Activated gamma-delta T cell treated with anti-CD3 and anti-CD28 coated beads, Interleukin-2, amount 50 U/mL, for 16 hours (primary cell): ENCODE measurements at regions not wholly inside any gene's neighbourhood (a gene's known extent, or its start where the extent isn't known, plus 50 kb on each side); places are given as distances from the start of the nearest gene placed in this dataset.
"Not testable (repeated sequence)": the region's sequence is repeated elsewhere in the genome, so short reads cannot be mapped to it uniquely, and the experiment has no call there.

Experiments
- DNase-seq: peaks from one replicate; pipeline ENCODE4 v3.0.0-alpha.2; 2020; ENCODE audit warnings: low read depth

GRCh38 chr4:57875829-57876392, 765.7 kb upstream of the IGFBP7 start:
- DNase-seq, result no peak

GRCh38 chr4:57866468-57867171, 756.4 kb upstream of the IGFBP7 start:
- DNase-seq, result no peak

GRCh38 chr4:57865264-57865663, 755.1 kb upstream of the IGFBP7 start:
- DNase-seq, result no peak

- DNase-seq, result no peak
These were observed 744.6 kb upstream of the IGFBP7 start for GRCh38 chr4:57854748-57855147.

GRCh38 chr4:57850141-57850540, 740.0 kb upstream of the IGFBP7 start:
- no peak for DNase-seq

- no peak for DNase-seq
These were observed 721.9 kb upstream of the IGFBP7 start for GRCh38 chr4:57832083-57832482.

- DNase-seq, result no peak
These were observed 679.5 kb upstream of the IGFBP7 start for GRCh38 chr4:57789666-57790065.

- no peak for DNase-seq
These were observed 667.7 kb upstream of the IGFBP7 start for GRCh38 chr4:57777876-57778275.

GRCh38 chr4:57774681-57775080, 664.5 kb upstream of the IGFBP7 start:
- DNase-seq, result no peak

- DNase-seq, result no peak
These were observed 664.0 kb upstream of the IGFBP7 start for GRCh38 chr4:57774171-57774570.

GRCh38 chr4:57766341-57766740, 656.2 kb upstream of the IGFBP7 start:
- DNase-seq, result no peak

- DNase-seq, result no peak
These were observed 654.7 kb upstream of the IGFBP7 start for GRCh38 chr4:57764856-57765255.

GRCh38 chr4:57763070-57763469, 652.9 kb upstream of the IGFBP7 start:
- no peak for DNase-seq

- no peak for DNase-seq
These were observed 630.5 kb upstream of the IGFBP7 start for GRCh38 chr4:57740625-57741190.

- DNase-seq, result no peak
These were observed 626.6 kb upstream of the IGFBP7 start for GRCh38 chr4:57736781-57737180.

GRCh38 chr4:57734104-57734670, 624.0 kb upstream of the IGFBP7 start:
- DNase-seq, result no peak

- not testable (repeated sequence) for DNase-seq
These were observed 619.8 kb upstream of the IGFBP7 start for GRCh38 chr4:57729775-57730570.

- DNase-seq, result no peak
These were observed 616.0 kb upstream of the IGFBP7 start for GRCh38 chr4:57726154-57726553.

- DNase-seq, result no peak
These were observed 609.3 kb upstream of the IGFBP7 start for GRCh38 chr4:57719456-57719855.

GRCh38 chr4:57714313-57714712, 604.1 kb upstream of the IGFBP7 start:
- not testable (repeated sequence) for DNase-seq

- no peak for DNase-seq
These were observed 599.9 kb upstream of the IGFBP7 start for GRCh38 chr4:57710053-57710452.

- no peak for DNase-seq
These were observed 581.2 kb upstream of the IGFBP7 start for GRCh38 chr4:57691370-57691769.
